IPS-NIHi11 (cell line): ENCODE measurements at regions not wholly inside any gene's neighbourhood (a gene's known extent, or its start where the extent isn't known, plus 50 kb on each side); places are given as distances from the start of the nearest gene placed in this dataset.
A peak's percentile ranks its signal among the peaks of the same experiment; 100 is the strongest.
"Not testable (repeated sequence)": the region's sequence is repeated elsewhere in the genome, so short reads cannot be mapped to it uniquely, and the experiment has no call there.

Experiments used
- DNase-seq: peaks from one replicate; pipeline ENCODE4 v3.0.0; 2012; ENCODE audit warnings: mixed read lengths, low spot score

DNA sequence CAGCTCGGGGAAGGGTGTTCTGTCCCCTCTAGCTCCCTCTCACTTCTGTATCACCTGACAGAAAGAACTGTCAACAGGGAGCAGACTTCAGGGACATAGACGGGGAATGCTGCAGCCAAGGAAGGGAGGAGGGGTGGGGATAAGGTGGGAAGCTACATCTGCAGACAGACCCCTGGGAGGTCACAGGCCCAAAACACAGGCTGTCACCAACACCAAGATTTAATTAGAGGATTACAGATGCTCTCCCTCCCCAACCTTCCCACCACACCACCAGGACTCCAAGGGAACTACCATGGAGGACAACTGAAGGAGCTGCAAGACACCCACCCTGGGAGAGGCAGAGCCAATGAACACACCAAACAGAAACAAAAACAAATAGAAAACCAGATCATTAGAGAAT, 425.2 kb upstream of the VSTM2A start:
- no peak for DNase-seq

DNA sequence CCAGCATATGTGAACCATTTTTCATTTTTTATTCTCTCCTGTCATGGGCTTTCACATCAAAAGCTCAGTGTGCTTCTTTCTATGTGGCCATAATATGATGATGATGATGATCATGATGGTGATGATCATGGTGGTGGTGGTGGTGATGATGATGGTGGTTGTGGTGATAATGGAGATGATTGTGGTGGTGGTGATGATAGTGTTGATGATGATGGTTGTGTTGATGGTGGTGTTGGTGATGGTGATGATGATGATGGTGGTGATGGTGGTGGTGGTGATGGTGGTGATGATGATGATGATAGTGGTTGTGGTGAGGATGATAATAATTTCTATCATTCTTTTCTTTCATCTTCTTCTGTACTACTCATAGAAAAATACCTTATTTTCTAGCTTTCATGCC, 413.1 kb upstream of the VSTM2A start:
- DNase-seq: no peak

DNA sequence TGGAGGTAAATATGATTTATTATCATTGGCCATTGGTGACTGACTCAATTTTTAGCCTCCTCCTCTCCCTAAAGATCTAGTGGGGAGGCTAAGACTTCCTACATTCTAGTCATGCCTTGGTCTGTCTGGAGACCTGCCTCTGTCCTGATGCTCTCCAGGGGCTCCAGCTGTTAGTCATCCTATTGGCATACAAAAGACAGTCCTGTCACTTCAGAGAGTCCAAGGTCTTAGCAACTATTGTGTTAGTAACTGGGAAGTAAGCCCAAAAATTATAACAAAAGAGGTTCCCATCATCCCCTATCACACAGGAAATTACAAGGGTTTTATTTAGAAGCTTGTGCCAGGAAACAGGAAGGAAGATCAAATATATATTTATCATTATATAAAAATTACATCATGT, 400.6 kb upstream of the VSTM2A start:
- DNase-seq: no peak

GRCh38 chr7:54145716-54146115, 396.5 kb upstream of the VSTM2A start:
- peak; percentile 8 for DNase-seq

DNA sequence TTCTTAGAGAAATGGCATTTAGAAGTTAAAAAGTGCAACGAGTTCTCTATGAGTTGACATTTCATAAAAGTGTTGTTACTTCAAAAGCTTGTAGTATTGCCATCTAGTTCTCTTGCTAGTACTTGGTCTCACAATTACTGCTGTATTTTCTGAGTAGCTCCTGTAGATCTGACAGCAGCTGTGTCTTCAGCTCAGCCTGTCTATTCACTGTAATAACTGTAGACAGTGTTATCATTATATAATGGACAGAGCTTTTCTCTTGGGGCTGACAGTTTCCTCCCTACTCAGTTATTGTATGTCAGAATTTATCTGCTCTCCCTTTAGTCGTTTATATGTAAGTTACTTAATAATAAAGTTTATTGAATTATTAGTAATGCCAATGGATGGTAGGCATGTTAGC, 388.7 kb upstream of the VSTM2A start:
- DNase-seq: no peak

GRCh38 chr7:54159088-54159487, 383.1 kb upstream of the VSTM2A start:
- no peak for DNase-seq

- no peak for DNase-seq
Measured at GRCh38 chr7:54161621-54162020, 380.6 kb upstream of the VSTM2A start.

GRCh38 chr7:54166419-54166818, 375.8 kb upstream of the VSTM2A start:
- DNase-seq: no peak

DNA sequence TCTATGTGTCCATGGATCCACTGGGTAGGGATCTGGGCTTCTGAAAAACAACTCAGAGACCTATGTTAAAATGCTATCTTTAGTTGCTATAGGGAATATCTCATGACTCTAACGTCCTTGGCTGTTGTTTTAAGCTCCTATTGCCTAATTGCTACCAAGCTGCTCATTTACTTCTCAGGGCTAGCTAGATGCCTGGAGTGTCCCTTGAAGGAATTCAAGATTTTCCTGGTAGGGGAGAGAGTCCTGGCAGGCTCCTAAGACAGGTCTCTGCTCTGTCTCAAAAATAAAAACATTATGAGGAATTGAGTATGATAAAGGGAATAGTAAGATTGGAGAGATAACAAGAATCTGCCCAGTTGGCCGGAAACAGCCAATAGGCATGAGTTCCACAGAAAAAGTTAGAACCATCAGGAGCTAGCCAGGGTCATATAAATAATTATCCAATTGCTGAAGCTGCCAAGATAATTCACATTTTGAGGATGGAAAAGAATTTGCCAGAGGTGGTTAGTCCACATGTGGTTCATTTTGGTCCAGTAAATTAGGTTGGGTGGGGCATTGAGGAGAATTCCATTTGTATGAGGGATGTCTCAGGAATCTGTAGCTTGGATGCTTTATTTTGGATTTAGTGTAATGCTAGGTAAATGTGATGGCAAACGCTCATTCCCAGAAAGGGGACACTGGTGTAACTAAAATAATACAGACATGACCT, 362.7 kb upstream of the VSTM2A start:
- no peak for DNase-seq

DNA sequence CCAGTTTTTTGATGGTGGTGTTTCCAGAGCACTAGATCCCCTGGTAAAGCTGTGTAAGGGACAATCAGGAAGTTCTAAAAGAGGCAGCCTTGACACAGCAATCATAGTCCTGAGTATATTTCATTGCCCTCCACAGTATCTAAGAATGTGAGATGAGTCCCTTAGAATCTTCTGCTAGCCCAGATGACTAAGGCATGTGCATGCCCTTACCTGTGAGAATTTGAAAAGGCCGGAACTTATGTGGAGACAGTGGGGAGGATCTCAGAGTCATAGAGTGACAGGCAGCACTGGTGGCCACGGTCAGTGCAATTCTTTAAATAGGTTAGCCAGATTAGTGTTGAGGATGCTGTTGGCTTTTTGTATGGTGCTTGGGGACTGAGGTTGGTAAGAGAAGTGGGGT, 361.4 kb upstream of the VSTM2A start:
- no peak for DNase-seq

DNA sequence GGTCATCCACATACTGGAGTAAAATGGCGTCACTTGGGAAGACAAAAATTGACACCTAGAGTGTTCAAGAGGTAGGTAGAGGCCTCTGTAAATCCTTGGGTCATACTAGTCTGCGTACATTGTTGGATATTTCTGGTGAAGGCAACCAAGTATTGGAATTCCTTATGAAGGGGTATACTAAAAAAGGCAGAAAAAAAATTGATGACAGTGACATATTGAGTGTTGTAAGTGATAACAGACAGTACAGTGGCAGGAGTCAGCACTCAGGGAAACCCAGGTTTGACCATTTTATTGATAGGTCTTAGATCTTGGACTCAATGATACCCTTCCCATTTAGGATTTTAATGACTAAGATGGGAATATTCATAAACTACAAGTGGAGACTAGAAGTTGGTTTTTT, 359.1 kb upstream of the VSTM2A start:
- no peak for DNase-seq

DNA sequence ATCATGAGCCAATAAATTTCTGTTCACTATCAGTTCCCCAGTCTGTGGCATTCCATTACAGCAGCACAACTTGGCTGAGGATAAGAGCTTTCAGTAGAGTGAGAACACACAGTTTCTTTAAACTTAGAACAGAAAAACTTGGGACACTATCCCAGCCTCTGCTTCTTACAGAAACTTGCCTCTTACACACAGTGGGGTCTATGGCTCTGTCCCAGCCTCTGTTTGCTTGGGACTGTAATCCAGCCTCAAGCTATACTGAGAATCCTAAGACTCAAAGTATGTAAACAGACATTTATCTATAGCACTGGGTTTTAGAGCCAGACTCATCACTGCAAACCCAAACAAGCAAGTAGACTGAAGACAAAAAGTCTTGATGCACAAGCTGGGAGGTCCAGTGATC, 355.8 kb upstream of the VSTM2A start:
- DNase-seq: no peak

DNA sequence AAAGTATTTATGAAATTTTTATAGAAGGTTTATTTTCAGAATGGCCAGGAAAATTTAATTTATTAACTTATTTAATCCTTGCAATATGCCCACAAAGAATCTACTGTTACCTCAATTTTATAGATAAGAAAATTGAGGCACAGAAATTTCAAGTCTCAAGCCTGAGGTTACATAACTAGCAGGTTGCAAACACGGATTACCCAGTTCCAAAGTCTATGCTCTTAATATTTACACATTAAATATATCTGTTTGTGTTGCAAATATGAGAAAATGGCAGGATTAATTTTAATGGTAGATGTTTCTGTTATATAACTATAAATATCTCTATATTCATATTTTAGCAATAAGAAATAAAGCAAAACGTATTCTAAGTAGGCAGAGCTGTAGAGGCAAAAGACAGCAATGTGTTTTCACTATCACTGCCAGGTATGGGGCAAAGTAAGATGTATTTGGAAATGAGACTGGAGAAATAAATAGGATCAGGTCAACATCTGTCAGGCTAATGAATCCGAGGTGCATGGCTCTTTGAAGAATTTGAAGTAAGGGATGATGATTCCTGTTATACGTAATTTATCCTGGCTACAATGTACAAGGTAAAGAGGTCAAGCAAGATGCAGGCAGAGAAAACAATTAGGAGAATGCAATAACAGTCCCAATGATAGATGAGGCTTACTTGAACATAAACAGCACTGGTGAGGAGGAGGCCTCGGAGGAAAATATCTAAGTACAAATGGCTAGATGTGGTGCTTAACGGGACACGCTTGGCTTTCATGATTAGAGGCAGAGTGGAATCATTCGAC, 354.1 kb upstream of the VSTM2A start:
- DNase-seq: no peak

GRCh38 chr7:54188843-54189242, 353.3 kb upstream of the VSTM2A start:
- DNase-seq: no peak

DNA sequence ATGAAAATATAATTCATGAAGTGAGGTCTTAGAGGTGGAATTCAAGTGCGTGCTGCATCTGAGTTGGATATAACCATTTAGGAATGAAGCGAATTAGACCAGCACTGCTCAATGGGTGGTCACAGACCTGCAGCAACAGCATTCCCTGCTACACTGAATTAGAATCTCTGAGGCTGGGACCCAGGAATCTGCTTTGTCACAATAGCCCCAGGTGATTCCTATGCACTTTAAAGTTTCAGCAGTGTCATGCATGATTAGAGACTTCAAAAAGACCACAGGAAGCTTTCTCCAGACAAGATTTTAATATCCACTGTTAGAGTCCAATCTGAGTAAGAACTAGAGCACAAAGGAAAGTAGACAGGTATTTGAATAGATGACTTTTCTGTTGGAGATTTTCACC, 352.8 kb upstream of the VSTM2A start:
- peak; percentile 38 for DNase-seq

GRCh38 chr7:54201501-54201900, 340.7 kb upstream of the VSTM2A start:
- DNase-seq: no peak

DNA sequence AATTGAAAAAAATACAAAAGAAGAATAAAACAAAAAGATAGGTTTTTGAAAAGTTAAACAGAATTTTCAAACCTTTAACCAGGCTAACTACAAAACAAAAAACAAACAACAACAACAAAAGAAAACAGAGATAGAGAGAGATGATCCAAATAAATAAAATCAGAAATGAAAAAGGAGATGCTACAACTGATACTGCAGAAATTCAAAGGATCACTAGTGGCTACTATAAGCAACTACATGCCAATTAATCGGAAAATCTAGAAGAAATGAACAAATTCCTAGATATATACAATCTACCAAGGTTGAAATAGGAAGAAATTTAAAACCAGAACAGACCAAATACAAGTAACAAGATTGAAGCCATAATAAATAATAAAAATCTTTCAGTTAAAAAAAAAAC, 326.8 kb upstream of the VSTM2A start:
- DNase-seq: no peak

DNA sequence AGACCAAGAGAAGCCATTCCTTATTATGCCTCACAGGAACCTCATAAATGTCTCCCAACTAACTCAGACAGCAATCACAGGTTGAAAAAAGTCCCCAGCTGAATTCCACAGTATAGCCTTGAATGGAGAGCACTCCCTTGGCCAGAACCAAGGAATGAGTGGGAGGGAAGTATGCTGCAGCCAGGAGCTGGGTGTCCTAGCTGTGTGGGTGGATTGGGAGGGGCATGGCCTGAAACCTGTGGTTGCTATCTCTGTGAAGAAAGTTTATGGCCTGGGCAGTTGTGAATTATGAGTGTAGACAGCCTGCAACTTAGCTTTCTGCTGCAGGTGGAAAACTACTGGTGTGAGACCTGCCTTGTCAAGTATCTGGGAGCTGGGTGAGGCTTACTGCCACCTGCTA, 316.1 kb upstream of the VSTM2A start:
- not testable (repeated sequence) for DNase-seq

DNA sequence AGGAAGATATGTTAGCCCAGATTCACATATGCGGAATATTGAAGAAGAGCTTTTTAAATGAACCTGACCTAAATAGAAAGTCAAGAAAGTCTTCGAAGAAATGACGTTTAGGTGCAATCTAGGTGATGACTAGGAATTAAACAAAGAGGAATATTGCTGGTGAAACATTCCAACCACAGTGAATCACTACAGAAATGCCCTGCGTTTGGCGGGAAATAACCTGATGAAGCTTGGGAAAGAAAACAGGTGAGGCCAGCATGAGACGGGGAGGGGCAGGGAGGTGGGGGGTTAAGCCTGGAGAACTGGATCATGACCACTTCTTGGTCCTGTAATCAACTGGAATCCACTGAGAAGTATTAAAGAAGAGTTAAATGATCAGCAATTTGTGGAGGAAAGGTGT, 299.4 kb upstream of the VSTM2A start:
- no peak for DNase-seq

DNA sequence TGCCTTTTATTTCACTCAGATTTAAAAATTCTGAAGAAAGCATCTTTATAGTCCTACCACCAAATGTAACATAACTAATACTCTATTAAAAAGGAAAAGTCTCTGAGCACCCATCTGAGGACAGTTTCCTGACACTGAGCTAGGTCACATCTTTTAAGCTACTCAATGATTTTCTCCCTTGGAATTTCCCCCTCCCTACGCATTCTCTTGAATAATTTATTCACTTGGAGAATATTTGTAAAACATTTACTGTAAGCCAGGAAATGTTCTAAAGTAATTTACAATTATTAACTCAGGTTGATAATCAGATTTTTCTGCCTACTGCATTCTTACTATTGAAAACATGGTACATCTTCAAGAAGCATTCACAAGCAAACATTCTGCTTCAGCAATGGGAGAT, 297.2 kb upstream of the VSTM2A start:
- DNase-seq: no peak

DNA sequence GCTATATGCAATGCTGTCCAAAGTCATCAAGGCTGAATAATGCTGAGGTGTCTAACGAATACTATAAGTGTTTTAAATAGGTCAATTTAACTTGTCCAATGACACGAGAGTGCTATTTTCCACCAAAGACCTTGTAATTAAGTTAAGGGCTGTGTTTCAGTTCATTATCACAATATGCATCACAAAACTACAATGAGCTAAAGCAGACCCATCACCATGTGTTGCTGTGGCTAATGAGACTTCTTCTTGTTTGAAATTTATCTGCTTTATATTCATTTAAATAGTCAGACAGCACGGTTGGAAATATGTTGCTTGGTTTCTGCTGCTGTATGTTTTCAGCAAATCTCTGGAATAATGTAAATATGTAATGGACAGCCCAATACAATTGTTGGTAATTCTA, 292.5 kb upstream of the VSTM2A start:
- DNase-seq: no peak

DNA sequence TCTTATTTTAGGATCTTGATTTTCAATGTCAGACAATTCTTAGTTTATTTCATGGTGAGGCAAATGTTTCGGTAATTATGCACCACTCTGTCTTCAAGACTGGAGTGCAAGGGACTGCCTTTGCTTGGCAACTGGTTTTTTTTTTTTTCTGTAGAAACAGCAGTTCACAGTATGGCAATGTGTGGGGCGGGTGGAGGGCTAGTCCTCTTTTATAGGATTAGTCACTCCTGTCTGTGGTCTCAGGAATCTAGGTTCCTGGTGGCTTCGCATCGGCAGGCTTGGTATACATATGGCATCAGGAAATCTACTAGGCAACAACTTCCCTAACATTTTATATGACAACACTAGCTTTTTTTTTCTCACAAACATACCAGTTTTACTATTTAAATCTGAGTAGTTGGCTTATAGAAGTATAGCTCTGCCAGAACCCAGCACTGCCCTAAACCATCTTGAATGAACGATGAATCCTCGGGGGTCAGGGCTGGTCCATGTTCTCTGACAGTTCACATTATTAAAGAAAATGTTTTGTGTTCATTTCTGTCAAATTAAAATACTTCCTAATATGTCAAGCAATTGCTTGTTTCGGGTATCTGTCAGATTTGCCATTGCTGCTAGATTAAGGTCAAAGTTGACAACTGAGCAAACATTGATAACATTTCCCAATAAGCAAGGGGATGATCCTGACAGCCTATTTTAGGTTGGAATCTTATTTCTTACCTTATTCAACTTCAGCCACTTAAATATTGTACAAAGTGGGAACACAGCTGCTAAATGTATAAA, 289.7 kb upstream of the VSTM2A start:
- DNase-seq: no peak

- no peak for DNase-seq
Measured at GRCh38 chr7:54253036-54253373, 289.2 kb upstream of the VSTM2A start.
